Femur (tissue), 1 donor: ENCODE measurements at regions not wholly inside any gene's neighbourhood (a gene's known extent, or its start where the extent isn't known, plus 50 kb on each side); places are given as distances from the start of the nearest gene placed in this dataset.
"Not testable (repeated sequence)": the region's sequence is repeated elsewhere in the genome, so short reads cannot be mapped to it uniquely, and the experiment has no call there.

ENCODE experiments used
- DNase-seq: peaks from one replicate; pipeline ENCODE4 v3.0.0-alpha.2; 2017

- no peak for DNase-seq
Observed at GRCh38 chr13:84831666-84832657, 949.7 kb upstream of the SLITRK1 start.

- no peak for DNase-seq
Observed at GRCh38 chr13:84823528-84823927, 941.3 kb upstream of the SLITRK1 start.

- DNase-seq = no peak
Observed at GRCh38 chr13:84821261-84821660, 939.0 kb upstream of the SLITRK1 start.

GRCh38 chr13:84816567-84817105 lies 934.4 kb upstream of the SLITRK1 start:
- DNase-seq = no peak

- no peak for DNase-seq
Observed at GRCh38 chr13:84812789-84813188, 930.5 kb upstream of the SLITRK1 start.

GRCh38 chr13:84812078-84812477 lies 929.8 kb upstream of the SLITRK1 start:
- no peak for DNase-seq

- DNase-seq = no peak
Observed at GRCh38 chr13:84810781-84811180, 928.5 kb upstream of the SLITRK1 start.

GRCh38 chr13:84802073-84802472 lies 919.8 kb upstream of the SLITRK1 start:
- DNase-seq = no peak

GRCh38 chr13:84784443-84785153 lies 902.3 kb upstream of the SLITRK1 start:
- no peak for DNase-seq

- no peak for DNase-seq
Observed at GRCh38 chr13:84777316-84777715, 895.0 kb upstream of the SLITRK1 start.

- DNase-seq = no peak
Observed at GRCh38 chr13:84776593-84776992, 894.3 kb upstream of the SLITRK1 start.

- not testable (repeated sequence) for DNase-seq
Observed at GRCh38 chr13:84775920-84776319, 893.6 kb upstream of the SLITRK1 start.

- no peak for DNase-seq
Observed at GRCh38 chr13:84774111-84774510, 891.8 kb upstream of the SLITRK1 start.

GRCh38 chr13:84760956-84761355 lies 878.7 kb upstream of the SLITRK1 start:
- DNase-seq = no peak

- DNase-seq = no peak
Observed at GRCh38 chr13:84749126-84749525, 866.9 kb upstream of the SLITRK1 start.

GRCh38 chr13:84745051-84745551 lies 862.8 kb upstream of the SLITRK1 start:
- no peak for DNase-seq

GRCh38 chr13:84744203-84744602 lies 861.9 kb upstream of the SLITRK1 start:
- DNase-seq = no peak

GRCh38 chr13:84741253-84741652 lies 859.0 kb upstream of the SLITRK1 start:
- no peak for DNase-seq

- DNase-seq = no peak
Observed at GRCh38 chr13:84739021-84739420, 856.7 kb upstream of the SLITRK1 start.

GRCh38 chr13:84737661-84738060 lies 855.4 kb upstream of the SLITRK1 start:
- no peak for DNase-seq

- no peak for DNase-seq
Observed at GRCh38 chr13:84730376-84730775, 848.1 kb upstream of the SLITRK1 start.

GRCh38 chr13:84705982-84706710 lies 823.9 kb upstream of the SLITRK1 start:
- DNase-seq = no peak

GRCh38 chr13:84702174-84702573 lies 819.9 kb upstream of the SLITRK1 start:
- DNase-seq = no peak
